ENCODE measurements at regions not wholly inside any gene's neighbourhood (a gene's known extent, or its start where the extent isn't known, plus 50 kb on each side); places are given as distances from the start of the nearest gene placed in this dataset.

DNA sequence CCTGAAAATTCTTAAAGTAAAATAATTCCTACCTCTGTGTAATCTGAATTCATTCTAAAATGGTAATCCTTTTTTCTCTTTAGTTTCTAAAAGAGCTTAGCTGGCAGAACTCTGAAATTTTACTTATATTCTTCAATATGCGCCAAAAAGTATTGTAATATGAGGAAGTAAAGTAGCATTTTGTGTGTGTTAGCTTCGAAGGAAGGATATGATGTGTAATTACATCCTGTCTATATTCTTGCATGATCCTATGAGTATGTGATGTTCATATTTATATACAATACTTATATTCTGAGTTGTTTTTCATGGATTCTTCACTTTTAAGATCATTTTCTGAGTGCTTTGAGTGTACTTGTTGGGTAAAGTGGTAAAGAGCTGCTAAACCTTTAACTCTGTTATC, 402.9 kb upstream of the PKDCC start:
- Mint-ChIP-seq H3K36me3 (ENCODE audit: low read depth) (no peaks in the 10 kb centered on the region), H3K27me3 (ENCODE audit: low read depth) (no peaks in the 10 kb centered on the region), H3K27ac (no peak overlapping the region), H3K4me3 (no peak overlapping the region), H3K4me1 (ENCODE audit: low read depth) (no peaks in the 10 kb centered on the region), H3K9me3 (no peaks in the 10 kb centered on the region)

DNA sequence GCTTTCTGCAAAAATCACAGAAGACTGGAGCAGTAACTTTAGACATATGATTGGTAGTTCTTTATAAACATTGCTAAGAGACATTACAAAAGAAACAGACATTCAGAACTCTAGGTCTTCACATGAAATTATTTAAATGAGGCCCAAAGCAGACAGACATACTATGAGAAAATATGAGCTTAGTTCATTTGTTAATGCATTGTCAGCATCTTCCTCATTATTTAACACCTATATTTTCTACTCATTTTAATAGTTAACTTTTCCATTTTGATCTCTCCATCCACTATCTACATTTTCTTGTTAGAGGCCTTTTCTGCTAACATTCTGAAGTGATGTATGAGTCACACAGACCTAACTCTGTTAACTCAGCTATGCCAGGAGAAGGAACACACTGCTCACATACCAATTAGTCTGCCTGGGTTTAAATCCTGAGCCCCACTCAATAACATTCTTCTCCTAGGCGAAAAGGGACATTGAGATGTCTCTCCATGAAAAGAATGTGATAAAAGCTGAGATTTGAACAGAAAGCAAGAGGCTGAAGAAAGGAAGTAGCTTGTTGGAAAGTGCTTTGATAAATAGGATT, 400.3 kb upstream of the PKDCC start:
- H3K4me1 Mint-ChIP-seq (ENCODE audit: low read depth): no peaks in the 10 kb centered on the region
- H3K27ac Mint-ChIP-seq: no peak overlapping the region
- H3K9me3 Mint-ChIP-seq: no peaks in the 10 kb centered on the region
- no peak overlapping the region for H3K4me3 Mint-ChIP-seq
- no peaks in the 10 kb centered on the region for H3K36me3 Mint-ChIP-seq (ENCODE audit: low read depth)
- no peaks in the 10 kb centered on the region for H3K27me3 Mint-ChIP-seq (ENCODE audit: low read depth)

DNA sequence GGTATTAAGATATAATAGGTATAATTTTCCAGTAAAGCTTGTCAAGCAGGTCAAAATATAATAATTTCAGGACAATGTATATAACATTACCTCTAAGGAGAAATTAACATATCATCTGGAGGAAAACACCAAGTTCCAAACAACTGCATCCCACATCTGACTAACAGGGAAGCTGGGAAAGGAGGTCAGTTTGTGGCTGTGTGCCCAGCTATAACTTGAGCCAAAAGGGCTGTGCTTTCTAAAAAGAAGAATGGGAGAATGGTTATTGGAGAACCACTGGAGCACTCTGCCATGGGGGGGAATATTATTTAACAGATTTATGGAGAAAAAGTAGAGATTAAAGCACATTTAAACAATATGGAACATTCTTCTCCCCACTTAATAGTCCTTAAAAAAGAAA, 390.6 kb upstream of the PKDCC start:
- no peak overlapping the region for H3K27ac Mint-ChIP-seq
- no peaks in the 10 kb centered on the region for H3K9me3 Mint-ChIP-seq
- H3K4me1 Mint-ChIP-seq (ENCODE audit: low read depth): no peaks in the 10 kb centered on the region
- no peaks in the 10 kb centered on the region for H3K27me3 Mint-ChIP-seq (ENCODE audit: low read depth)
- H3K4me3 Mint-ChIP-seq: no peak overlapping the region
- no peaks in the 10 kb centered on the region for H3K36me3 Mint-ChIP-seq (ENCODE audit: low read depth)

DNA sequence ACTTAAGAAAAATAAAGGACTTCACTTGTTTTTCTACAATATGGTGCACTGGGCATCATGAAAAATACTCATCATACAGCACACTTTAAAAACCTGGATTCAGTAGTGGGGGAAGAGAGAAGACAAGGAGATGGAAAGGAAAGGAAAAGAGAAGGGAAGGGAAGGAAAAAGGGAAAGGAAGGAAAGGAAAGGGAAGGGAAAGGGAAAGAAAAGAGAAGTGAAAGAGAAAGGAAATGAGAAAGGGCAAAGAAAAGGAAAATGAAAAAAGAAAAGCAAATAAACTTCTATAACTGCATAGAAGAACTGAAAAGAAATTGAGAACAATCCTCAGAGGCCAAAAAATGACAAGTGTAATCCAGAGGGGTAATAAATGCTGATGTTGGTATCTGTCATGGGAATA, 388.1 kb upstream of the PKDCC start:
- Mint-ChIP-seq H3K4me3 (no peak overlapping the region), H3K36me3 (ENCODE audit: low read depth) (no peaks in the 10 kb centered on the region), H3K9me3 (no peaks in the 10 kb centered on the region), H3K27ac (no peak overlapping the region), H3K4me1 (ENCODE audit: low read depth) (no peaks in the 10 kb centered on the region), H3K27me3 (ENCODE audit: low read depth) (no peaks in the 10 kb centered on the region)

DNA sequence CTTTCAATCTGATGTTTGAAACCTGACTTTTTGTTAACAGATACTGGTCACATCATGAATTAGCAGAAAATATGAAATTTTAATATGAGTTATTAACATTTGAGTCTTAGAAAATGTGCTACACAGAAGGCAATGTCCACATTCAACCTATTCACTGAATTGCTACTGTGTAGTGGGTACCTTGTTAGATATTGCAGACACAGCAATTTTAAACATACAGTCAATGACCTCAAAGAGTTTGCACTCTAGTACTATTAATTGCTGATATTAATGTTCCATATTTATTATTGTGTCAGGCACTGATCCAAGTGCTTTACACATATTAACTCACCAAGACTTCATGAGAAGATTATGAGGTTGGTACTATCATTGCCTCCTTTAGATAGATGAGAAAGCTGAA, 385.4 kb upstream of the PKDCC start:
- no peaks in the 10 kb centered on the region for H3K9me3 Mint-ChIP-seq
- no peak overlapping the region for H3K4me3 Mint-ChIP-seq
- H3K27ac Mint-ChIP-seq: no peak overlapping the region
- no peaks in the 10 kb centered on the region for H3K27me3 Mint-ChIP-seq (ENCODE audit: low read depth)
- no peaks in the 10 kb centered on the region for H3K36me3 Mint-ChIP-seq (ENCODE audit: low read depth)
- no peaks in the 10 kb centered on the region for H3K4me1 Mint-ChIP-seq (ENCODE audit: low read depth)

DNA sequence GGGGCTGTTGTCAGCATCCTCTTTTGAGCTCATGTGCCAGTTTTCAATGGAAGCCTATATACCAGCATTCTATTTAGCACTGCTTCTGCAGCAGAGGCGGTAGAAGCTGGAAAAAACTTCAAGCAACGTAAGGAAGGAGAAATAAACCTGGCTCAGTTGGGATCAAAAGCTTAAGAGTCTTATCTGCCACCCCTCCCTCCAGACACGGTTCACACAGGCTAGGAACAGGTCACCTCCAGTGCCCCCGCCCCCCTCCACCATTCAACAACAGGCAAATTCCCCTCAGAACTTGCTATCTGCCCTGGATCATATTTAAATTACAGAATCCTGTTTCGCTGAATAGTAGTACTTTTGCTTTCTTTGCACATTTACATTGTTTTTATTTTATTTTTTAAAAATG, 384.8 kb upstream of the PKDCC start:
- Mint-ChIP-seq H3K4me1 (ENCODE audit: low read depth) (no peaks in the 10 kb centered on the region), H3K4me3 (no peak overlapping the region), H3K9me3 (no peaks in the 10 kb centered on the region), H3K36me3 (ENCODE audit: low read depth) (no peaks in the 10 kb centered on the region), H3K27ac (no peak overlapping the region), H3K27me3 (ENCODE audit: low read depth) (no peaks in the 10 kb centered on the region)

DNA sequence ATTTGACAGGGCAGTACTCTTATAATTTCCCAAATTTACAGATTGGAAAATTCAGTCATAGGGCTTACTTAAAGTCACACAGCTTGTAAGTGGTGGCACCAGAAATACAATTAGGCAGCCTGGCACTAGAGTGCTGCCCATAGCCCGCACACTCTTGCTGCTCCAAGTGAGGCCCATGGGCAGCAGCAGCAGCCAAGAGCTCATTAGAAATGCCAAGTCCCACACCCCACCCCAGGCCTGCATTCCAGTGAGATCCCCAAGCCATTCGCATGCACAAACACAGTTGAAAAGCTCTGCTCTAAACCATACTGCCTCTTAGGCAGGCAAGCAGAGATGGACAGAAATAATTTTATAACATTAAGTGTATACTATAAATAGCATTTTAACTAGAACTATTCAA, 379.3 kb upstream of the PKDCC start:
- Mint-ChIP-seq H3K27ac (no peak overlapping the region), H3K4me3 (no peak overlapping the region), H3K9me3 (no peaks in the 10 kb centered on the region), H3K36me3 (ENCODE audit: low read depth) (no peaks in the 10 kb centered on the region), H3K4me1 (ENCODE audit: low read depth) (no peaks in the 10 kb centered on the region), H3K27me3 (ENCODE audit: low read depth) (no peaks in the 10 kb centered on the region)

DNA sequence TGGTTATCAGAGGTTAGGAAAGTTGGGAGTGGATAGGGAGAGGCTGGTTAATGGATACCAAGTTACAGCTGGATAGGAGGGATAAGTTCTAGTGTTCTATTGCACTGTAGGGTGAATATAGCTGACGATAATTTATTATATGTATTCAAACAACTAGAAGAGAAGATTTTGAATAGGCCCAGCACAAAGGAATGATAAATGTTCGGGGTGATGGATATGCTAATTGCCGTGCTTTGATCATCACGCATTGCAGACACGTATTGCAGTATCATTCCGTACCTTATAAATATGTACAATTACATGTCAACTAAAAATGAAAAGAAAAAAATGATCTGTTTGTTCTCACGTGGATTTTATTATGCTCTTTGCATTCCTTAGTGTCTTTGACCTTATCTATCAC, 369.2 kb upstream of the PKDCC start:
- Mint-ChIP-seq H3K36me3 (ENCODE audit: low read depth) (no peaks in the 10 kb centered on the region), H3K4me1 (ENCODE audit: low read depth) (no peaks in the 10 kb centered on the region), H3K4me3 (no peak overlapping the region), H3K27ac (no peak overlapping the region), H3K9me3 (no peaks in the 10 kb centered on the region), H3K27me3 (ENCODE audit: low read depth) (peaks cover 12% of the 10 kb centered on the region)

DNA sequence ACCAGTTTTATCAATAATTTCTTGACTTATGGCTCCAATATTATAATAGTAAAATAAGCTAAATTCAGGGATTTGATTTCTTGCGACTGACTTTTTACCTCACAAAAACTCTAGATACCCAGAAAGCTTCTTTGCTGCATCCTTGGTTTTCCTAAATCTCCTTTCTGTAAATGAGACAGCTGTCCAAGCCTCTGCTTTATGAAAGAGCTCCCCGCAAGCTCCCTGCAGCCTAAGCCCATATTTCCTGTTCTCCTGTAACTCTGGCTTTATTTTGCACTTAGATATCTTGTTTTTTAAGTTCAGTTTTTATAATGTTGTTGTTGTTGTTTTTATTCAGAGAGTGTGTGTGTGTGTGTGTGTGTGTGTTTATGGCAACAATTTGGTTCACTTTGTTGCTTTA, 361.7 kb upstream of the PKDCC start:
- Mint-ChIP-seq H3K4me3 (no peak overlapping the region), H3K9me3 (no peaks in the 10 kb centered on the region), H3K4me1 (ENCODE audit: low read depth) (no peaks in the 10 kb centered on the region), H3K27me3 (ENCODE audit: low read depth) (peaks cover 6% of the 10 kb centered on the region), H3K27ac (no peak overlapping the region), H3K36me3 (ENCODE audit: low read depth) (no peaks in the 10 kb centered on the region)

DNA sequence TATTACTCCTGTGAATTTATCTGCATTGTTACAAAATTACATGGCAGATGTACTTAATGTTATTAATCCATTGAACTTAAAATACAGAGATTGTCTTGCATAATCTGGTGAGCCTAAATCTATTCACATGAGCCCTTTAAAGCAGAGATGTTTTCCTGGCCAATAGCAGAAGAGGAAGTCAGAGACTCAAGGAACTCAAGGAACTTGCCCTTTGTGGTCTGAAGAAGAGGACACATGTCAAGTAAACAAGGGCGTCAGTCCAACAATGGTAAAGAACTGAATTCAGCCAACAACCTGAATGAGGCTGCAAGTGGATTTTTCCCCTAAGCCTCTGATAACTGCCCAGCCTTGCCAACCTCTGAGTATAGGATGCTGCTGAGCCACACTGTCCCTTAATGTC, 356.3 kb upstream of the PKDCC start:
- Mint-ChIP-seq H3K4me3 (no peak overlapping the region), H3K27me3 (ENCODE audit: low read depth) (peaks cover 4% of the 10 kb centered on the region), H3K9me3 (no peaks in the 10 kb centered on the region), H3K36me3 (ENCODE audit: low read depth) (no peaks in the 10 kb centered on the region), H3K27ac (no peak overlapping the region), H3K4me1 (ENCODE audit: low read depth) (no peaks in the 10 kb centered on the region)

DNA sequence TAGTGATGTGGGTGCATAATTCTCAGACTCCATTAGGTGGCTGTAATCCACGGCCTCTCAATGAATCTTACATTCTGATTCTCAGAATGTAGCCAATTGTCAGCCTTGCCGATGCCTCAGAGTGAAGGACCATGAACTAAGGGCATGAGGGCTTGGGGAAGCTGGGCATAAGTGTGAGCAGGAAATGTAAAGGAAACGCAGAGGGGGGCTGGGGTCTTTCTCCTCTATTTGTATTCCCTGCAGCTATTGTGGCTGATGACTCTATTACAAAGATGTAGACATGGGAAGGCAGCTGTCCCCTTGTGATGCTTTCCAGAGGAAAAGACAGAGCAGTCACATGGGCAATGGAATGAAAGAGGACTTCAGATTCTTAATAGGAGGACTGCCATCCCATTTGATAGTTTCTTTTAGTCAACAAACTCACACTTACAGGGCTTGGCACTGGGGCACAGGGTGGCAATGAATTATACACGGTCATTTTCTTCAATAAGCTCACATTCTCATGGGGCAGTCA, 353.2 kb upstream of the PKDCC start:
- no peaks in the 10 kb centered on the region for H3K36me3 Mint-ChIP-seq (ENCODE audit: low read depth)
- H3K4me3 Mint-ChIP-seq: no peak overlapping the region
- H3K4me1 Mint-ChIP-seq (ENCODE audit: low read depth): no peaks in the 10 kb centered on the region
- peaks cover 4% of the 10 kb centered on the region for H3K27me3 Mint-ChIP-seq (ENCODE audit: low read depth)
- no peaks in the 10 kb centered on the region for H3K9me3 Mint-ChIP-seq
- H3K27ac Mint-ChIP-seq: no peak overlapping the region

DNA sequence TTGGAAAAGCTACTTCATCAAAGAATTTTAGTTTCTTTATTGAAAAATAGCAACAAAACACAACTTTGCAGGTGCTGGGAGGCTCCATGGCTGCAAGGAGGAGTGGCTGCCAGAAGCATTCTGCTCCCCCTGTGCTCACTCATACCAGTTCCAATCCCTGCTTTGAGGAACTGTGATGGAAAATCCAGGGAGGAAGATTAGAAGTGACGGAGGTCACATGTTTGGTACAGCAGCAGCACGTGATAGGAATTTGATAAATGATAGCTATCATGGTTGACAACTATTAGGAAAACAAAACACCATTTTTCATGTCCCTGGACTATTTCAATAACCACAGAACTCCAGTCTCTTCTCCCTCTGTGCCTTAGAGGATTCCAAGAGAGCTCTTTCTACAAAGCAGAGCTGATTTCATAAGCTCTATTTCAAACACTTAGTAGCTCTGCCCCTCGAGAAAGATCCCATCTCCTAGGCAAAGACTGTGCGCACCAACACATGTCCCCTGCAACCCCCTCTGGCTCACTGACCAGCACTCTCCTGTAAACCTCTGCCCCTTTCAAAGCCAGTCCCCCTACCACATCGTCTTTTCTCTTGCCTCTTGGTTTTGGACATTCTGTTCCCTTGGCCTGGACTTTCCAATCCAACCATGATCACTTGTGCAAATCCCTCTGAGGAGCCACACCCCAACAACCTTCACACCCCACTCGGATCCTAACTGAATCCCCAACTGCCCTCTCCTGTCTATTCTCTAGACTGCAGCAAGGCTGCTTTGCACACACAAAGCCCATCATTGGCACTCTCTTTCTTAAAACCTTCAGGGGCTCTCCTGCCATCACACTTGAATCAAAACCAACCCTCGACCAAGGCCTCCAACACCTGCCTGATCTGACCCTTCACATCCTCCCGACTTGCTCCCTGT, 352.4 kb upstream of the PKDCC start:
- Mint-ChIP-seq H3K9me3 (no peaks in the 10 kb centered on the region), H3K27ac (no peak overlapping the region), H3K36me3 (ENCODE audit: low read depth) (no peaks in the 10 kb centered on the region)

DNA sequence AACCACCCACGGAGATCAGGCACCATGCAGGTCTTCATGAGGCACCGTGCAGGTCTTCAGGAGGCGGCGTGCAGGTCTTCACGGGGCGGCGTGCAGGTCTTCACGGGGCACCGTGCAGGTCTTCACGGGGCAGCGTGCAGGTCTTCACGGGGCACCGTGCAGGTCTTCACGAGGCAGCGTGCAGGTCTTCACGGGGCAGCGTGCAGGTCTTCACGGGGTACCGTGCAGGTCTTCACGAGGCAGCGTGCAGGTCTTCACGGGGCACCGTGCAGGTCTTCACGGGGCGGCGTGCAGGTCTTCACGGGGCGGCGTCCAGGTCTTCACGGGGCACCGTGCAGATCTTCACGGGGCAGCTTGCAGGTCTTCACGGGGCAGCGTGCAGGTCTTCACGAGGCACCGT, 350.4 kb upstream of the PKDCC start:
- Mint-ChIP-seq H3K4me3 (no peak overlapping the region), H3K9me3 (no peaks in the 10 kb centered on the region), H3K27ac (no peak overlapping the region), H3K4me1 (ENCODE audit: low read depth) (no peaks in the 10 kb centered on the region), H3K27me3 (ENCODE audit: low read depth) (peaks cover 5% of the 10 kb centered on the region), H3K36me3 (ENCODE audit: low read depth) (no peaks in the 10 kb centered on the region)

More for the DNA sequence above, 352.4 kb upstream of the PKDCC start:
- H3K4me1 Mint-ChIP-seq (ENCODE audit: low read depth): no peaks in the 10 kb centered on the region
- peaks cover 10% of the 10 kb centered on the region for H3K27me3 Mint-ChIP-seq (ENCODE audit: low read depth)
- H3K4me3 Mint-ChIP-seq: no peak overlapping the region

DNA sequence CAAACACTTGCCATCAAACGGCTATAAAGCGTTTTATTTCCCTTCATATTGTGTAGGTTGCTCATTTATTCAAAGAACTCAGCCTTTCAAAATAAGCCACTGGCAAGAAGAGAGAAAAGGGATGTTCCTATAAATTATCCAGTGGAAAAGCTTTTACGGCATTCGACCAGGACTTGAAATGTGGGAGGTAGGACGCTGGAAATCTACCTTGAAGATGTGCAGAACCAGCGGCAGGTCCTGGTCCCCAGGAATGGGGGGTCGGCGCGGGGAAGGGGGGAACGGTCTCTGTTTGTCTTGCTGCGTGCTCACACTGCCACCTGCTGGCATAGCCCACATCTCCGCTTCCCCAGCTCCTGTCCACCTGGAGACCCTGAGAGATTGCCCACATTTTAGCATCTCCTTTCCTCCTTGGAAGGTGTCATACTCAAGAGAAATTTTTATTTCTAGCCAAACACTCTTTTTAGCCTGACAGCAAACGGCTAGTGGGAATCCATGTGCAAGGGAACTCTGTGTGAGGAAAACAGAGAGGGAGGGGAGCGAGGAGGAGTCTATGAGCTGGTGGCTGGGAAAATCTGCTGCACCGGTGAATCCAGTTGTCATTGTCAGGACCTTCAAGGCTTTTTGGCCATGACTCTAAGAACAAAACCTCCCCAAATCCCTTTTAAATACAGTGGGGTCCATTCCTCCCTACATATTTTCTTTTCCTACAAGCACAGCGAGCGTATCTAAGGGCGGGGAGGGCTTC, 349.0 kb upstream of the PKDCC start:
- Mint-ChIP-seq H3K36me3 (ENCODE audit: low read depth) (no peaks in the 10 kb centered on the region), H3K4me3 (no peak overlapping the region), H3K9me3 (no peaks in the 10 kb centered on the region), H3K4me1 (ENCODE audit: low read depth) (no peaks in the 10 kb centered on the region), H3K27ac (no peak overlapping the region), H3K27me3 (ENCODE audit: low read depth) (peaks cover 5% of the 10 kb centered on the region)

DNA sequence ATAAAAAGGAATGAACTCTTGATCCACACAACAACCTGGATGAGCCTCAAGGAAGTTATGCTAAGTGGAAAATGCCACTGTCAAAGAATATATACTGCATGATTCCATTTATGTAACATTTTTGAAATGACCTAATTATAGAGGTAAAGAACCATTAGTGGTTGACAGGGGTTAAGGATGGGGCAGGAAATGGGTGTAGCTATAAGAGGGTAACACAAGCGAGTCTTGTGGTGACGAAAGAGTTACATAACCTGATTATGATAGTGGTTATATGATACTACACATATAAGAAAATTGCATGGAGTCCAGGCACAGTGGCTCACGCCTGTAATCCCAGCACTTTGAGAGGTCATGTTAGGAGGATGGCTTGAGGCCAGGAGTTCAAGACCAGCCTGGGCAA, 346.6 kb upstream of the PKDCC start:
- no peaks in the 10 kb centered on the region for H3K4me1 Mint-ChIP-seq (ENCODE audit: low read depth)
- H3K9me3 Mint-ChIP-seq: no peaks in the 10 kb centered on the region
- peaks cover 5% of the 10 kb centered on the region for H3K27me3 Mint-ChIP-seq (ENCODE audit: low read depth)
- H3K4me3 Mint-ChIP-seq: no peak overlapping the region
- H3K36me3 Mint-ChIP-seq (ENCODE audit: low read depth): no peaks in the 10 kb centered on the region
- no peak overlapping the region for H3K27ac Mint-ChIP-seq

Data from T-helper 1 cell treated with Interleukin-12 subunit alpha and Interleukin-12 subunit beta and Interleukin-4 antibody, amounts not matched to agents 30 μg/mL and 1 μg/mL, for 36 hours (primary cell).